ENCODE measurements at regions not wholly inside any gene's neighbourhood (a gene's known extent, or its start where the extent isn't known, plus 50 kb on each side); places are given as distances from the start of the nearest gene placed in this dataset.

DNA sequence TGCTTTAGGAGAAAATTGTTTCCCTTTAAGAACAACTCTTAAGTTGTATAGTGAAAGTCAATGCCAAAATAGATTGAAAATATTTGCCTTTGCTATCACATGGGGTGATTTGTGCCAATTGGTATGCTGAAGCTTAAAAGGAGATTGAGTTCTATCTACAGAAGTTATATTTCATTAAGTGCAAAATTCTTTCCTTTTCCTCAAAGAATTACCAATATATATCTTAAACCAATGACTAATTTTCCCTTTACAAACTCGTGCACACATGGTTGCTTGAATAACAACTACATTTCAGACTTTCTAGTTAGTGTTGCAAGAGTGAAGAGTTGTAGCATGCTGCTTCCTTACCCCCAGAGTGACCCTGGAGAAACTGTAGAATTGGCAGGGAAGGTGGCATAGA is 990.0 kb upstream of the PABPC4L start:
- DNase-seq = no peak
- H3K36me3 ChIP-seq (ENCODE audit: low read depth) = no peaks in the 10 kb centered on the region
- no peaks in the 10 kb centered on the region for H4K20me1 ChIP-seq (ENCODE audit: insufficient read depth)
- in situ Hi-C loops (cut with MboI) = no loop called here
- peaks cover 1% of the 10 kb centered on the region for H3K9me3 ChIP-seq (ENCODE audit: low read depth)
- no peak overlapping the region for H2AFZ ChIP-seq
- no peaks in the 10 kb centered on the region for H3K9me2 ChIP-seq (ENCODE audit: insufficient read depth)
- H3K4me1 ChIP-seq (ENCODE audit: insufficient read depth) = no peaks in the 10 kb centered on the region
- H3F3A ChIP-seq (ENCODE audit: insufficient read depth) = no peaks in the 10 kb centered on the region
- H3K9ac ChIP-seq = no peak overlapping the region
- WGBS, 2 experiments (ENCODE audit: low coverage in 1 of 2, low lambda C conversion rate in 2 of 2, missing lambda C conversion rate in 2 of 2) = 4 to 6% methylated on average over 1 of the region's 1 CpG
- no peak overlapping the region for H3K4me3 ChIP-seq
- no peaks in the 10 kb centered on the region for H3K79me2 ChIP-seq (ENCODE audit: insufficient read depth)
- no peak overlapping the region for H3K4me2 ChIP-seq (ENCODE audit: unreplicated experiment)
- no peaks in the 10 kb centered on the region for H3K27me3 ChIP-seq (replicated peaks; ENCODE audit: insufficient read depth)
- no peak for TF ChIP-seq EZH2 (IDR thresholded peaks at IDR 0.05; ENCODE audit: insufficient read depth, poor library complexity, severe bottlenecking)
- no peak for TF ChIP-seq EZH2phosphoT487 (IDR thresholded peaks at IDR 0.05; ENCODE audit: insufficient read depth, low read depth)
- no peak overlapping the region for H3K27ac ChIP-seq

DNA sequence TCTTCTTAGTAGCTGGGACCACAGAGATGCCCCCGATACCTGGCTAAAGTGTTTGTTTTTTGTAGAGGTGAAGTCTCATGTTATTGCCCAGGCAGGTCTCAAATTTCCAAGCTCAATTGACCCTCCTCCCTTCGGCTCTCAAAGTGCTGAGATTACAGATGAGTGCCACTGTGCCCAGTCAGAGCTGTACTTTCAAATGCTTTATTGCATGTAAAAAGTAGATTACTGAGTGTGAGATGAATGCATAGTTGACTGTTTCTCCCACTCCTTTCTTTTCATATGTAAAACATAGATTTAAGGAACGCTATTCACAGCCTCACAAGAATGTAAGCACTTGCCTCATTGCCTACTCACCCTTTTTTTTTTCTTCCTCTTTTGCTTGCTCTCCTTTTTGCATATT is 984.4 kb upstream of the PABPC4L start:
- no peak overlapping the region for H2AFZ ChIP-seq

DNA sequence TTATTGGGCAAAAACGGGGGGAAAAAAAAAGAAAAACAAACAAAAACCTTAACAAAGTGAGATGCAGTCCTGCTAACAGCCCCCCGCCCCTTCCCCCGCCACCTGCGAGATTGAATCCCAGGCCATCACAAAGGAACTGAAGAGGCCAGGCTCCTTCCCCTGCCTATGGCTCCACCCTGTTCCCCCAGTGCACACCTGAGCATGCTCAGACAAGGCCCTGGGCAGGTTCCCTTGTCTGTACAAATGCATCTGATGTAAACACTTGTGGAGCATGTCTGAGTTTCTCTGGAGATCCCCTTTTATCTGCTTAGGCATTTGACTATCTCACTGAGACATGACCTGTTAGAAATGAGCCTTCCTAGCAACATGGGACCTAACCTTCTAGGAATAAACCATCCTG is 983.7 kb upstream of the PABPC4L start:
- Histone ChIP-seq H3K9ac (no peak overlapping the region), H3K9me2 (ENCODE audit: insufficient read depth) (no peaks in the 10 kb centered on the region), H3K4me3 (no peak overlapping the region), H4K20me1 (ENCODE audit: insufficient read depth) (no peaks in the 10 kb centered on the region), H3K9me3 (ENCODE audit: low read depth) (no peaks in the 10 kb centered on the region), H3K4me2 (ENCODE audit: unreplicated experiment) (no peak overlapping the region), H2AFZ (no peak overlapping the region), H3K36me3 (ENCODE audit: low read depth) (no peaks in the 10 kb centered on the region), H3F3A (ENCODE audit: insufficient read depth) (no peaks in the 10 kb centered on the region), H3K27me3 (replicated peaks; ENCODE audit: insufficient read depth) (no peaks in the 10 kb centered on the region), H3K79me2 (ENCODE audit: insufficient read depth) (no peaks in the 10 kb centered on the region), H3K27ac (no peak overlapping the region), H3K4me1 (ENCODE audit: insufficient read depth) (no peaks in the 10 kb centered on the region)
- 21 to 48% methylated on average over 4 of the region's 4 CpGs for WGBS, 2 experiments (ENCODE audit: low coverage in 1 of 2, low lambda C conversion rate in 2 of 2, missing lambda C conversion rate in 2 of 2)
- in situ Hi-C loops (cut with MboI) = no loop called here
- TF ChIP-seq EZH2phosphoT487 (IDR thresholded peaks at IDR 0.05; ENCODE audit: insufficient read depth, low read depth) (no peak), EZH2 (IDR thresholded peaks at IDR 0.05; ENCODE audit: insufficient read depth, poor library complexity, severe bottlenecking) (no peak)
- no peak for DNase-seq

More for the DNA sequence above, 984.4 kb upstream of the PABPC4L start:
- Histone ChIP-seq H3K27me3 (replicated peaks; ENCODE audit: insufficient read depth) (no peaks in the 10 kb centered on the region), H3K9me2 (ENCODE audit: insufficient read depth) (no peaks in the 10 kb centered on the region), H3K79me2 (ENCODE audit: insufficient read depth) (no peaks in the 10 kb centered on the region), H3K27ac (no peak overlapping the region), H4K20me1 (ENCODE audit: insufficient read depth) (no peaks in the 10 kb centered on the region), H3K36me3 (ENCODE audit: low read depth) (no peaks in the 10 kb centered on the region), H3K4me2 (ENCODE audit: unreplicated experiment) (no peak overlapping the region), H3K4me1 (ENCODE audit: insufficient read depth) (no peaks in the 10 kb centered on the region), H3K4me3 (no peak overlapping the region), H3F3A (ENCODE audit: insufficient read depth) (no peaks in the 10 kb centered on the region), H3K9ac (no peak overlapping the region), H3K9me3 (ENCODE audit: low read depth) (no peaks in the 10 kb centered on the region)
- in situ Hi-C loops (cut with MboI) = no loop called here
- 6 to 10% methylated on average over 3 of the region's 3 CpGs for WGBS, 2 experiments (ENCODE audit: low coverage in 1 of 2, low lambda C conversion rate in 2 of 2, missing lambda C conversion rate in 2 of 2)
- TF ChIP-seq EZH2phosphoT487 (IDR thresholded peaks at IDR 0.05; ENCODE audit: insufficient read depth, low read depth) = no peak
- TF ChIP-seq EZH2 (IDR thresholded peaks at IDR 0.05; ENCODE audit: insufficient read depth, poor library complexity, severe bottlenecking) = no peak
- DNase-seq = no peak

DNA sequence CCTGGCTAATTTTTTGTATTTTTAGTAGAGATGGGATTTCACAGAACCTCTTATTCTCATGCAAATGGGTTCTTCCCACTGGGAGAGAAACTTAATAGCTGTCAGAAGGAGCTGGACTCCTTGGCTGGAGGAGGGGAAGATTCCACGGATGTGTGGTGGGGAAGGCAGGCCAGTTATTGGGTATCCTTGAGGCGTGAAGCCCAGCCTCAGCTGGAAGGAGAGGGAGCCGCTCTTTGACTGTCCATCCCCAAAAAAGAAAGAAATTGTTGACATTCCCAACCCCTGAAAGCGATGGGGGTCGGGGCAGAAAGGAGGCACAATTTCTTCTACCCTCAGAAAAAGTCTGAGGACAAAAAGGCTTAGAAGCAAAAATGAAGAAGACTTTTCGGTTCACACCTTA is 983.1 kb upstream of the PABPC4L start:
- in situ Hi-C loops (cut with MboI) = no loop called here
- H3K4me2 ChIP-seq (ENCODE audit: unreplicated experiment) = no peak overlapping the region
- H3K9me3 ChIP-seq (ENCODE audit: low read depth) = no peaks in the 10 kb centered on the region
- WGBS, 2 experiments (ENCODE audit: low coverage in 1 of 2, low lambda C conversion rate in 2 of 2, missing lambda C conversion rate in 2 of 2) = 15 to 20% methylated on average over 6 of the region's 6 CpGs
- no peak overlapping the region for H2AFZ ChIP-seq
- TF ChIP-seq EZH2 (IDR thresholded peaks at IDR 0.05; ENCODE audit: insufficient read depth, poor library complexity, severe bottlenecking) = no peak
- no peak for TF ChIP-seq EZH2phosphoT487 (IDR thresholded peaks at IDR 0.05; ENCODE audit: insufficient read depth, low read depth)
- H3K9ac ChIP-seq = no peak overlapping the region
- no peaks in the 10 kb centered on the region for H3F3A ChIP-seq (ENCODE audit: insufficient read depth)
- no peaks in the 10 kb centered on the region for H3K27me3 ChIP-seq (replicated peaks; ENCODE audit: insufficient read depth)
- no peak for DNase-seq
- no peaks in the 10 kb centered on the region for H3K4me1 ChIP-seq (ENCODE audit: insufficient read depth)
- no peaks in the 10 kb centered on the region for H3K9me2 ChIP-seq (ENCODE audit: insufficient read depth)
- H3K79me2 ChIP-seq (ENCODE audit: insufficient read depth) = no peaks in the 10 kb centered on the region
- no peak overlapping the region for H3K4me3 ChIP-seq
- H4K20me1 ChIP-seq (ENCODE audit: insufficient read depth) = no peaks in the 10 kb centered on the region
- H3K27ac ChIP-seq = no peak overlapping the region
- H3K36me3 ChIP-seq (ENCODE audit: low read depth) = no peaks in the 10 kb centered on the region

DNA sequence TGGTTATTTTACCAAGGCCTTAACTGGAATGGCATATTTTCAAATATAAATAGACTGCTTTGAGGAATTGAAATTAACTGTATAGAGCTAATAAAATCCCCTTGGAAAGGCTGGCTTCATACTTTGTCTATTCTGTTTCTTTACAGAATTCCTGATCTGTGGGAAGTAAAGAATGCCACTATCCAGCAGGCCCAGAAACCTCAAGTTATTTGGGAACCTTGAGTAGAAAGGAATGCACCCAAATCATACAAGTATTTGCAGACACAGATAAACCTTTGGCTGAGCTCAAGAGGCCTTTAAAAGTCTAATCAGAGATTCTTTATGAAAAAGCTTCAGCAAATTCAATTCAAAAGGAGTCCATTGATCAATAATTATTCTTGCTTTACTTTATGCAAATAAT is 975.7 kb upstream of the PABPC4L start:
- no peaks in the 10 kb centered on the region for H3K79me2 ChIP-seq (ENCODE audit: insufficient read depth)
- TF ChIP-seq EZH2 (IDR thresholded peaks at IDR 0.05; ENCODE audit: insufficient read depth, poor library complexity, severe bottlenecking) = no peak
- TF ChIP-seq EZH2phosphoT487 (IDR thresholded peaks at IDR 0.05; ENCODE audit: insufficient read depth, low read depth) = no peak
- no peaks in the 10 kb centered on the region for H3K9me3 ChIP-seq (ENCODE audit: low read depth)
- no peaks in the 10 kb centered on the region for H4K20me1 ChIP-seq (ENCODE audit: insufficient read depth)
- H3K4me1 ChIP-seq (ENCODE audit: insufficient read depth) = no peaks in the 10 kb centered on the region
- H3K27me3 ChIP-seq (replicated peaks; ENCODE audit: insufficient read depth) = no peaks in the 10 kb centered on the region
- in situ Hi-C loops (cut with MboI) = no loop called here
- no peak overlapping the region for H3K4me2 ChIP-seq (ENCODE audit: unreplicated experiment)
- H3K9ac ChIP-seq = no peak overlapping the region
- no peak overlapping the region for H3K27ac ChIP-seq
- no peak for DNase-seq
- H3K4me3 ChIP-seq = no peak overlapping the region
- no peaks in the 10 kb centered on the region for H3K9me2 ChIP-seq (ENCODE audit: insufficient read depth)
- H2AFZ ChIP-seq = no peak overlapping the region
- no peaks in the 10 kb centered on the region for H3K36me3 ChIP-seq (ENCODE audit: low read depth)
- H3F3A ChIP-seq (ENCODE audit: insufficient read depth) = no peaks in the 10 kb centered on the region

All from GM23248 (cell line).